SK-N-SH (cell line): ENCODE measurements at regions not wholly inside any gene's neighbourhood (a gene's known extent, or its start where the extent isn't known, plus 50 kb on each side); places are given as distances from the start of the nearest gene placed in this dataset.

Experiments used
- CTCF ChIA-PET: fragments of 300-600, 350-600 bp; formaldehyde crosslinking; extraction: SDS; loops from one replicate; lab custom pipeline; 2021; lab: Yijun Ruan, JAX
- POLR2A ChIA-PET: fragments of 350-600 bp; sonication (Branson Sonifier 250); formaldehyde crosslinking; extraction: SDS; loops from one replicate; lab custom pipeline; 2020; ENCODE audit warnings: antibody characterized with exemption, inconsistent platforms; lab: Yijun Ruan, JAX
- DNase-seq: peaks from one replicate; pipeline ENCODE4 v3.0.0; 2012
- H2AFZ ChIP-seq: fragments of 200-600 bp; sonication (generic); 2 replicates; pipeline ENCODE4 v1.8.1; 2016; ENCODE audit warnings: antibody characterized with exemption, mild to moderate bottlenecking, low read depth
- H3F3A ChIP-seq: fragments of 200-600 bp; sonication (generic); replicated peaks from 2 replicates; pipeline ENCODE3; 2016; ENCODE audit warnings: antibody characterized with exemption, mild to moderate bottlenecking; ENCODE audit not compliant: insufficient read depth
- H3K27ac ChIP-seq, 2 experiments: fragments of 200-500 bp in 1 of 2; fragments of 200-600 bp in 1 of 2; sonication (Bioruptor generic) in 1 of 2; sonication (generic), shearing (Covaris generic) in 1 of 2; 2 replicates each; pipeline versions ENCODE4 v1.5.1 to v1.6.1; 2014 to 2016; ENCODE audit warnings: low read depth in 2 of 2, inconsistent platforms in 1 of 2, low read length in 1 of 2, mild to moderate bottlenecking in 1 of 2, mixed read lengths in 1 of 2
- H3K27me3 ChIP-seq: fragments of 200-600 bp; sonication (generic), shearing (Covaris generic); 2 replicates; pipeline ENCODE4 v1.6.1; 2016; ENCODE audit warnings: mixed run types; ENCODE audit not compliant: insufficient read depth
- H3K36me3 ChIP-seq, 2 experiments: fragments of 200-500 bp in 1 of 2; fragments of 200-600 bp in 1 of 2; sonication (Bioruptor generic) in 1 of 2; sonication (generic) in 1 of 2; replicated peaks in 1 of 2; 2 replicates each; pipeline versions ENCODE3 to v1.5.1; 2014 to 2016; ENCODE audit warnings: low read length in 1 of 2, mild to moderate bottlenecking in 1 of 2; ENCODE audit not compliant: insufficient read depth in 2 of 2, control insufficient read depth in 1 of 2
- H3K4me1 ChIP-seq, 2 experiments: fragments of 200-500 bp in 1 of 2; fragments of 200-600 bp in 1 of 2; sonication (Bioruptor generic) in 1 of 2; sonication (generic), shearing (Covaris generic) in 1 of 2; 2 replicates each; pipeline versions ENCODE4 v1.5.1 to v1.6.1; 2014 to 2016; ENCODE audit warnings: low read depth in 1 of 2, low read length in 1 of 2, mixed run types in 1 of 2; ENCODE audit not compliant: insufficient read depth in 2 of 2, control insufficient read depth in 1 of 2
- H3K4me2 ChIP-seq: fragments of 200-600 bp; sonication (generic), shearing (Covaris generic); 2 replicates; pipeline ENCODE4 v1.6.1; 2017; ENCODE audit warnings: mixed run types
- H3K4me3 ChIP-seq, 2 experiments: fragments of 200-500 bp in 1 of 2; fragments of 200-600 bp in 1 of 2; sonication (Bioruptor generic) in 1 of 2; sonication (generic), shearing (Covaris generic) in 1 of 2; 2 replicates each; pipeline versions ENCODE4 v1.5.1 to v1.8.1; 2014 to 2016; ENCODE audit warnings: low read depth in 2 of 2, inconsistent platforms in 1 of 2, low read length in 1 of 2, mild to moderate bottlenecking in 1 of 2, mixed read lengths in 1 of 2, moderate library complexity in 1 of 2
- H3K79me2 ChIP-seq: fragments of 200-600 bp; sonication (generic); 2 replicates; pipeline ENCODE4 v1.8.1; 2017; ENCODE audit warnings: mild to moderate bottlenecking; ENCODE audit not compliant: insufficient read depth
- H3K9ac ChIP-seq: fragments of 200-600 bp; sonication (generic); 2 replicates; pipeline ENCODE4 v1.6.1; 2017; ENCODE audit warnings: mixed run types
- H3K9me2 ChIP-seq: fragments of 200-600 bp; sonication (generic); 2 replicates; pipeline ENCODE4 v1.6.1; 2017; ENCODE audit warnings: mixed run types
- H3K9me3 ChIP-seq: fragments of 200-600 bp; sonication (generic); 2 replicates; pipeline ENCODE4 v1.6.1; 2017; ENCODE audit warnings: mixed run types, mild to moderate bottlenecking, moderate library complexity
- H4K20me1 ChIP-seq: fragments of 200-600 bp; sonication (generic); 2 replicates; pipeline ENCODE4 v1.6.1; 2017; ENCODE audit warnings: mild to moderate bottlenecking, mixed run types; ENCODE audit not compliant: insufficient read depth
- ELF1 ChIP-seq: IDR thresholded peaks from 2 replicates; pipeline ENCODE4 v1.4.0; 2012
- FOXJ3 ChIP-seq: sonication (generic); formaldehyde crosslinking; IDR thresholded peaks from 2 replicates; pipeline ENCODE4 v1.5.1; 2020; ENCODE audit warnings: mild to moderate bottlenecking, missing genetic modification reagents
- GATA2 ChIP-seq: sonication (generic); formaldehyde crosslinking; IDR thresholded peaks from 2 replicates; pipeline ENCODE4 v1.5.0; 2020; ENCODE audit warnings: mild to moderate bottlenecking, missing genetic modification reagents
- JUND ChIP-seq: IDR thresholded peaks from 2 replicates; pipeline ENCODE4 v1.4.0; 2012
- MAX ChIP-seq: IDR thresholded peaks from 2 replicates; pipeline ENCODE4 v1.4.0; 2012; ENCODE audit warnings: low read depth
- MEF2A ChIP-seq: IDR thresholded peaks from 2 replicates; pipeline ENCODE4 v1.4.0; 2012; ENCODE audit warnings: low read depth, borderline replicate concordance
- NRF1 ChIP-seq: IDR thresholded peaks from 2 replicates; pipeline ENCODE4 v1.6.1; 2012; ENCODE audit warnings: low read depth, mild to moderate bottlenecking, low read length
- RAD21 ChIP-seq: IDR thresholded peaks from 2 replicates; pipeline ENCODE4 v1.6.1; 2012; ENCODE audit warnings: mild to moderate bottlenecking, low read length
- REST ChIP-seq: IDR thresholded peaks from 2 replicates; pipeline ENCODE4 v1.6.1; 2012; ENCODE audit warnings: mild to moderate bottlenecking, low read depth, low read length, moderate library complexity
- SIN3A ChIP-seq: IDR thresholded peaks from 2 replicates; pipeline ENCODE4 v1.6.1; 2012; ENCODE audit warnings: low read depth, mild to moderate bottlenecking, low read length, moderate library complexity, borderline replicate concordance
- SMC3 ChIP-seq: IDR thresholded peaks from 2 replicates; pipeline ENCODE4 v1.6.1; 2012; ENCODE audit warnings: low read depth, low read length, improper control_type of control experiment
- TEAD4 ChIP-seq: IDR thresholded peaks from 2 replicates; pipeline ENCODE4 v1.4.0; 2012; ENCODE audit warnings: mild to moderate bottlenecking, borderline replicate concordance; ENCODE audit not compliant: insufficient read depth
- WGBS: methylation state at CpG from one replicate; pipeline ENCODE4 v1.1.6; 2017; ENCODE audit warnings: low lambda C conversion rate; 5-methylcytosine and 5-hydroxymethylcytosine counted together
- TF ChIP-seq, protein P1 (sequence below): fragments of 150-350 bp; IDR thresholded peaks from 2 replicates; pipeline ENCODE4 v1.6.1; 2017; ENCODE audit warnings: antibody characterized with exemption, low read length, low read depth, borderline replicate concordance
- TF ChIP-seq, protein P2 (sequence below): fragments of 150-350 bp; IDR thresholded peaks from 2 replicates; pipeline ENCODE4 v1.6.1; 2016; ENCODE audit warnings: mild to moderate bottlenecking, low read depth, low read length
- TF ChIP-seq, protein P3 (sequence below): IDR thresholded peaks from 2 replicates; pipeline ENCODE4 v1.4.0; 2012; ENCODE audit warnings: low read depth, borderline replicate concordance

DNA sequence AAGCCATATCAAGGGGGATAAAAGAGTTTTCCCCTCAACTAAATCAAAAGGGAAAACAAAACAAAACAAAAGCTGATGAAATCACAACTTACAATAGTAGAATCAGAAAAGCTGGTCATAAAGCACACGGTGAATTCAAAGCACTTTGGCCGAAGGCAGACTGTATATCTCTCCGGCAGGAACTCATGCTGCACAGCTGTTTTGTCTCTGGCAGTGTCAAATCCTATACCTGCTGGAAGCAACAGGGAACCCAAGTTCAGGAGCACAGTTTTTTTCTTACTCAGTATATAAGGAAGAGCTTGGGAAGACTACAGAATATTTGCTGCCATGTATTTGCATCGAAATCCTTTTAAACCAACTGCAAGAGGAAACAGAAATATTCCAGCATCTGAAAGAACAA, 213.7 kb downstream of the RFC3 start:
- H4K20me1 ChIP-seq: no peaks in the 10 kb centered on the region
- DNase-seq: no peak
- no peaks in the 10 kb centered on the region for H3K4me1 ChIP-seq
- no peak overlapping the region for H2AFZ ChIP-seq
- no peak overlapping the region for H3K27ac ChIP-seq
- no peaks in the 10 kb centered on the region for H3F3A ChIP-seq
- no peak overlapping the region for H3K9ac ChIP-seq
- peaks cover 0 to 7% of the 10 kb centered on the region in 2 experiments for H3K36me3 ChIP-seq
- TF ChIP-seq ELF1 (no peak), GATA2 (CRISPR knock-in tag) (no peak), MEF2A (no peak), SIN3A (no peak), MAX (no peak), FOXJ3 (CRISPR knock-in tag) (no peak), TEAD4 (no peak), JUND (no peak), SMC3 (no peak), NRF1 (no peak), REST (no peak), RAD21 (no peak)
- TF ChIP-seq, protein P1, sequence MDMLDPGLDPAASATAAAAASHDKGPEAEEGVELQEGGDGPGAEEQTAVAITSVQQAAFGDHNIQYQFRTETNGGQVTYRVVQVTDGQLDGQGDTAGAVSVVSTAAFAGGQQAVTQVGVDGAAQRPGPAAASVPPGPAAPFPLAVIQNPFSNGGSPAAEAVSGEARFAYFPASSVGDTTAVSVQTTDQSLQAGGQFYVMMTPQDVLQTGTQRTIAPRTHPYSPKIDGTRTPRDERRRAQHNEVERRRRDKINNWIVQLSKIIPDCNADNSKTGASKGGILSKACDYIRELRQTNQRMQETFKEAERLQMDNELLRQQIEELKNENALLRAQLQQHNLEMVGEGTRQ: no peak
- TF ChIP-seq, protein P2, sequence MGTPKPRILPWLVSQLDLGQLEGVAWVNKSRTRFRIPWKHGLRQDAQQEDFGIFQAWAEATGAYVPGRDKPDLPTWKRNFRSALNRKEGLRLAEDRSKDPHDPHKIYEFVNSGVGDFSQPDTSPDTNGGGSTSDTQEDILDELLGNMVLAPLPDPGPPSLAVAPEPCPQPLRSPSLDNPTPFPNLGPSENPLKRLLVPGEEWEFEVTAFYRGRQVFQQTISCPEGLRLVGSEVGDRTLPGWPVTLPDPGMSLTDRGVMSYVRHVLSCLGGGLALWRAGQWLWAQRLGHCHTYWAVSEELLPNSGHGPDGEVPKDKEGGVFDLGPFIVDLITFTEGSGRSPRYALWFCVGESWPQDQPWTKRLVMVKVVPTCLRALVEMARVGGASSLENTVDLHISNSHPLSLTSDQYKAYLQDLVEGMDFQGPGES: no peak
- TF ChIP-seq, protein P3, sequence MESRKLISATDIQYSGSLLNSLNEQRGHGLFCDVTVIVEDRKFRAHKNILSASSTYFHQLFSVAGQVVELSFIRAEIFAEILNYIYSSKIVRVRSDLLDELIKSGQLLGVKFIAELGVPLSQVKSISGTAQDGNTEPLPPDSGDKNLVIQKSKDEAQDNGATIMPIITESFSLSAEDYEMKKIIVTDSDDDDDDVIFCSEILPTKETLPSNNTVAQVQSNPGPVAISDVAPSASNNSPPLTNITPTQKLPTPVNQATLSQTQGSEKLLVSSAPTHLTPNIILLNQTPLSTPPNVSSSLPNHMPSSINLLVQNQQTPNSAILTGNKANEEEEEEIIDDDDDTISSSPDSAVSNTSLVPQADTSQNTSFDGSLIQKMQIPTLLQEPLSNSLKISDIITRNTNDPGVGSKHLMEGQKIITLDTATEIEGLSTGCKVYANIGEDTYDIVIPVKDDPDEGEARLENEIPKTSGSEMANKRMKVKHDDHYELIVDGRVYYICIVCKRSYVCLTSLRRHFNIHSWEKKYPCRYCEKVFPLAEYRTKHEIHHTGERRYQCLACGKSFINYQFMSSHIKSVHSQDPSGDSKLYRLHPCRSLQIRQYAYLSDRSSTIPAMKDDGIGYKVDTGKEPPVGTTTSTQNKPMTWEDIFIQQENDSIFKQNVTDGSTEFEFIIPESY: no peak
- ChIA-PET CTCF (no interaction called here), POLR2A (no interaction called here)
- H3K9me3 ChIP-seq: no peaks in the 10 kb centered on the region
- H3K4me2 ChIP-seq: no peak overlapping the region
- no peaks in the 10 kb centered on the region for H3K27me3 ChIP-seq
- H3K4me3 ChIP-seq: no peak overlapping the region
- H3K79me2 ChIP-seq: no peaks in the 10 kb centered on the region
- no peaks in the 10 kb centered on the region for H3K9me2 ChIP-seq
- 83% methylated on average over 4 of the region's 4 CpGs for WGBS
